ENCODE measurements at regions not wholly inside any gene's neighbourhood (a gene's known extent, or its start where the extent isn't known, plus 50 kb on each side); places are given as distances from the start of the nearest gene placed in this dataset.

GRCh38 chrX:39678914-39679313 lies 418.8 kb downstream of the BCOR start:
- Histone ChIP-seq H4K20me1 (ENCODE audit: insufficient read depth, low read length) (no peaks in the 10 kb centered on the region), H3K27me3 (ENCODE audit: low read depth, low read length) (no peaks in the 10 kb centered on the region), H3K27ac (ENCODE audit: low read length) (no peak overlapping the region), H3K36me3 (replicated peaks; ENCODE audit: low read depth, low read length) (no peaks in the 10 kb centered on the region), H3K9ac (ENCODE audit: low read length) (no peak overlapping the region), H3K4me3 (ENCODE audit: low read length) (no peak overlapping the region), H2AFZ (ENCODE audit: low read depth, low read length) (no peak overlapping the region), H3K79me2 (ENCODE audit: low read length) (no peaks in the 10 kb centered on the region), H3K4me2 (ENCODE audit: low read length) (no peak overlapping the region), H3K9me3 (ENCODE audit: insufficient read depth, low read length) (no peaks in the 10 kb centered on the region), H3K4me1 (ENCODE audit: low read length) (no peaks in the 10 kb centered on the region)
- no peak for TF ChIP-seq EZH2phosphoT487 (IDR thresholded peaks at IDR 0.05; ENCODE audit: low read depth)
- TF ChIP-seq CTCF (IDR thresholded peaks at IDR 0.05; ENCODE audit: low read depth, low read length), result no peak

DNA sequence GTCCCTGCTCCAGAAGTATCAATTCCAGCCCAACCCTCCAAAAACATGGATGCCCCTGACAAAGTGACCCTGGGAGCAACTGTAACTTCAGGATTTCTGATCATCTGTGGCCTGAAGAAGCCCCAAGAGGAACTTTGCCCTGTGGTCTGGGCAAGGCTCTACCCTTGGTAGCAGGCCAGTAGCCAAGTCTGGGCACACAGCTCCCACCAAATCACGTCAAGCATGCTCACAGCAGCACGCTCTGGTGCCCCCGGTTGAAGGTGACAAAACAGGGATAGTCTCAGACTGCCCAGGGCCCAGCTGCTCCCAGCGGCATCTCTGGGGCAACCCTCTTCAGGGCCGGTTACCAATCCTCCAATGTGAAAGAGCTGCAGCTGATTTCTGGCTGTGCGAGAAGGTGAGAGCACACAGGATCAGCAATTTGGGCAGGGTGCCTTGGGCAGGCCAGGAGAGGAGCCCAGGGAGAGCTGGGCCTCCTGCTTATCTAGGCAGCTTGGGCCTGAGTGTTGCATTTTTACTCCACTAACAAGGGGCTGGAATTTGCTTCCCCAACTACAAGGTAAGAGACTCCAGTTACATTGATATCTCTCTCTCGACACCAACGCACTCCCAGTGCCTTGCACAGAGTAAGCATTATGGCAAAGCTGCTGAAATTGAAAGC lies 418.1 kb downstream of the BCOR start:
- Histone ChIP-seq H3K27me3 (ENCODE audit: low read depth, low read length) (no peaks in the 10 kb centered on the region), H3K4me2 (ENCODE audit: low read length) (no peak overlapping the region), H3K9ac (ENCODE audit: low read length) (no peak overlapping the region), H3K27ac (ENCODE audit: low read length) (no peak overlapping the region), H4K20me1 (ENCODE audit: insufficient read depth, low read length) (no peaks in the 10 kb centered on the region), H2AFZ (ENCODE audit: low read depth, low read length) (no peak overlapping the region), H3K79me2 (ENCODE audit: low read length) (no peaks in the 10 kb centered on the region), H3K36me3 (replicated peaks; ENCODE audit: low read depth, low read length) (no peaks in the 10 kb centered on the region), H3K4me3 (ENCODE audit: low read length) (no peak overlapping the region), H3K4me1 (ENCODE audit: low read length) (no peaks in the 10 kb centered on the region), H3K9me3 (ENCODE audit: insufficient read depth, low read length) (no peaks in the 10 kb centered on the region)
- TF ChIP-seq CTCF (IDR thresholded peaks at IDR 0.05; ENCODE audit: low read depth, low read length) (no peak), EZH2phosphoT487 (IDR thresholded peaks at IDR 0.05; ENCODE audit: low read depth) (no peak)

- Histone ChIP-seq H2AFZ (ENCODE audit: low read depth, low read length) (no peak overlapping the region), H4K20me1 (ENCODE audit: insufficient read depth, low read length) (no peaks in the 10 kb centered on the region), H3K27me3 (ENCODE audit: low read depth, low read length) (no peaks in the 10 kb centered on the region), H3K4me2 (ENCODE audit: low read length) (no peak overlapping the region), H3K27ac (ENCODE audit: low read length) (no peak overlapping the region), H3K4me1 (ENCODE audit: low read length) (no peaks in the 10 kb centered on the region), H3K9me3 (ENCODE audit: insufficient read depth, low read length) (no peaks in the 10 kb centered on the region), H3K4me3 (ENCODE audit: low read length) (no peak overlapping the region), H3K79me2 (ENCODE audit: low read length) (no peaks in the 10 kb centered on the region), H3K36me3 (replicated peaks; ENCODE audit: low read depth, low read length) (no peaks in the 10 kb centered on the region), H3K9ac (ENCODE audit: low read length) (no peak overlapping the region)
- no peak for TF ChIP-seq EZH2phosphoT487 (IDR thresholded peaks at IDR 0.05; ENCODE audit: low read depth)
- no peak for TF ChIP-seq CTCF (IDR thresholded peaks at IDR 0.05; ENCODE audit: low read depth, low read length)
These were observed 415.9 kb downstream of the BCOR start for GRCh38 chrX:39681885-39682284.

DNA sequence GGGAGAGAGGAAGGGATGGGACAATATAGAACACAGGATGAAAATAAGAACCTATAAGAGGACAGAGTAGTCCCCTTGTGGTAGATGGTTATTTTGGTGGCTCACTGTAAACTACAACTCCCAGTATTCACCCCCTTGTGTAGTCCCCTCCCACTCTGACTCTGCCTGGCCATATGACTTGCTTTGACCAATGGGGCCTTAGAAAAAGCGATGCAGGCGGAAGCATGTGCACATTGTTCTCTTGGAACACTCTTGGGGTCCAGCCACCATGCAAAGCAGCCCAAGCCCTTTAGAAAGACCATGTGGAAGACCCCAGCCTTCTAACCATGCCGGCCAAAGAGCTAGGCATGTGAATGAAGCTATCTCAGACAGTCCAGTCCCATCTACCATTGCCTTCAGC lies 415.0 kb downstream of the BCOR start:
- no peak overlapping the region for H2AFZ ChIP-seq (ENCODE audit: low read depth, low read length)
- H3K4me2 ChIP-seq (ENCODE audit: low read length), result no peak overlapping the region
- H4K20me1 ChIP-seq (ENCODE audit: insufficient read depth, low read length), result no peaks in the 10 kb centered on the region
- no peaks in the 10 kb centered on the region for H3K4me1 ChIP-seq (ENCODE audit: low read length)
- H3K9ac ChIP-seq (ENCODE audit: low read length), result no peak overlapping the region
- no peaks in the 10 kb centered on the region for H3K36me3 ChIP-seq (replicated peaks; ENCODE audit: low read depth, low read length)
- no peaks in the 10 kb centered on the region for H3K79me2 ChIP-seq (ENCODE audit: low read length)
- no peak overlapping the region for H3K4me3 ChIP-seq (ENCODE audit: low read length)
- H3K27me3 ChIP-seq (ENCODE audit: low read depth, low read length), result no peaks in the 10 kb centered on the region
- no peak overlapping the region for H3K27ac ChIP-seq (ENCODE audit: low read length)
- no peaks in the 10 kb centered on the region for H3K9me3 ChIP-seq (ENCODE audit: insufficient read depth, low read length)
- TF ChIP-seq EZH2phosphoT487 (IDR thresholded peaks at IDR 0.05; ENCODE audit: low read depth) (no peak), CTCF (IDR thresholded peaks at IDR 0.05; ENCODE audit: low read depth, low read length) (no peak)

Data from OCI-LY3 (cell line).